EL (cell line): ENCODE measurements at regions not wholly inside any gene's neighbourhood (a gene's known extent, or its start where the extent isn't known, plus 50 kb on each side); places are given as distances from the start of the nearest gene placed in this dataset.
"Not testable (repeated sequence)": the region's sequence is repeated elsewhere in the genome, so short reads cannot be mapped to it uniquely, and the experiment has no call there.

ENCODE experiments used
- DNase-seq: peaks from one replicate; pipeline ENCODE4 v3.0.0-alpha.2; 2016

GRCh38 chr10:28393956-28394568, 91.2 kb upstream of the MPP7 start:
- peak; percentile 69 for DNase-seq

GRCh38 chr10:28396331-28396730, 93.5 kb upstream of the MPP7 start:
- DNase-seq, result no peak

- DNase-seq, result no peak
Observed at GRCh38 chr10:28397229-28397628, 94.4 kb upstream of the MPP7 start.

- DNase-seq, result no peak
Observed at GRCh38 chr10:28400176-28400575, 97.3 kb upstream of the MPP7 start.

- DNase-seq, result no peak
Observed at GRCh38 chr10:28400681-28401080, 97.8 kb upstream of the MPP7 start.

GRCh38 chr10:28402611-28403073, 99.8 kb upstream of the MPP7 start:
- DNase-seq, result not testable (repeated sequence)

- no peak for DNase-seq
Observed at GRCh38 chr10:28403090-28403489, 100.2 kb upstream of the MPP7 start.

- no peak for DNase-seq
Observed at GRCh38 chr10:28408237-28408777, 105.4 kb upstream of the MPP7 start.

- no peak for DNase-seq
Observed at GRCh38 chr10:28410420-28411135, 107.7 kb upstream of the MPP7 start.

GRCh38 chr10:28411136-28411460, 108.2 kb upstream of the MPP7 start:
- no peak for DNase-seq

GRCh38 chr10:28411648-28412047, 108.8 kb upstream of the MPP7 start:
- DNase-seq, result no peak

GRCh38 chr10:28418069-28418468, 114.8 kb upstream of the WAC start:
- DNase-seq, result no peak

- DNase-seq, result no peak
Observed at GRCh38 chr10:28425422-28425821, 107.5 kb upstream of the WAC start.

GRCh38 chr10:28426392-28427159, 106.3 kb upstream of the WAC start:
- DNase-seq, result no peak

- no peak for DNase-seq
Observed at GRCh38 chr10:28427376-28427775, 105.5 kb upstream of the WAC start.

- no peak for DNase-seq
Observed at GRCh38 chr10:28429045-28429444, 103.9 kb upstream of the WAC start.

GRCh38 chr10:28429573-28430216, 103.2 kb upstream of the WAC start:
- peak; percentile 34 for DNase-seq

GRCh38 chr10:28431139-28431538, 101.8 kb upstream of the WAC start:
- no peak for DNase-seq

GRCh38 chr10:28432210-28432676, 100.7 kb upstream of the WAC start:
- peak; percentile 81 for DNase-seq

- DNase-seq, result no peak
Observed at GRCh38 chr10:28434063-28434462, 98.9 kb upstream of the WAC start.

- DNase-seq, result no peak
Observed at GRCh38 chr10:28442403-28442802, 90.5 kb upstream of the WAC start.

- DNase-seq, result no peak
Observed at GRCh38 chr10:28444031-28444430, 88.9 kb upstream of the WAC start.

- DNase-seq, result no peak
Observed at GRCh38 chr10:28445516-28445915, 87.4 kb upstream of the WAC start.
